GM18909 (cell line): ENCODE measurements at regions not wholly inside any gene's neighbourhood (a gene's known extent, or its start where the extent isn't known, plus 50 kb on each side); places are given as distances from the start of the nearest gene placed in this dataset.

ENCODE experiments used
- ATAC-seq: cut with Tn5 transposase; IDR thresholded peaks from one replicate; pipeline ENCODE4 v1.9.1; 2021; ENCODE audit warnings: mild to moderate bottlenecking; ENCODE audit not compliant: unreplicated experiment, poor library complexity

GRCh38 chr21:15149600-15150224, 84.9 kb upstream of the NRIP1 start:
- ATAC-seq, result no peak

- no peak for ATAC-seq
These were observed 86.7 kb upstream of the NRIP1 start for GRCh38 chr21:15151385-15152103.

- no peak for ATAC-seq
These were observed 87.8 kb upstream of the NRIP1 start for GRCh38 chr21:15152591-15152990.

- ATAC-seq, result peak; percentile 58
These were observed 94.7 kb upstream of the NRIP1 start for GRCh38 chr21:15159382-15160020.

GRCh38 chr21:15160136-15160535, 95.3 kb upstream of the NRIP1 start:
- no peak for ATAC-seq

GRCh38 chr21:15162921-15163320, 98.1 kb upstream of the NRIP1 start:
- ATAC-seq, result no peak

- no peak for ATAC-seq
These were observed 99.5 kb upstream of the NRIP1 start for GRCh38 chr21:15164273-15164672.

GRCh38 chr21:15164678-15165303, 100.0 kb upstream of the NRIP1 start:
- no peak for ATAC-seq

- ATAC-seq, result no peak
These were observed 105.8 kb upstream of the NRIP1 start for GRCh38 chr21:15170614-15171013.

GRCh38 chr21:15171546-15171945, 106.7 kb upstream of the NRIP1 start:
- no peak for ATAC-seq

- no peak for ATAC-seq
These were observed 108.2 kb upstream of the NRIP1 start for GRCh38 chr21:15172963-15173362.

- no peak for ATAC-seq
These were observed 110.1 kb upstream of the NRIP1 start for GRCh38 chr21:15174923-15175322.

GRCh38 chr21:15182731-15183130, 117.9 kb upstream of the NRIP1 start:
- ATAC-seq, result no peak

GRCh38 chr21:15183813-15184257, 119.0 kb upstream of the NRIP1 start:
- no peak for ATAC-seq

GRCh38 chr21:15190412-15190811, 125.6 kb upstream of the NRIP1 start:
- no peak for ATAC-seq

GRCh38 chr21:15190837-15191236, 126.0 kb upstream of the NRIP1 start:
- ATAC-seq, result no peak

GRCh38 chr21:15191342-15191741, 126.5 kb upstream of the NRIP1 start:
- ATAC-seq, result no peak

- no peak for ATAC-seq
These were observed 127.4 kb upstream of the NRIP1 start for GRCh38 chr21:15192243-15192642.

GRCh38 chr21:15193937-15194336, 129.1 kb upstream of the NRIP1 start:
- no peak for ATAC-seq

- no peak for ATAC-seq
These were observed 130.3 kb upstream of the NRIP1 start for GRCh38 chr21:15195104-15195503.

- no peak for ATAC-seq
These were observed 131.0 kb upstream of the NRIP1 start for GRCh38 chr21:15195768-15196167.
